ENCODE measurements at regions not wholly inside any gene's neighbourhood (a gene's known extent, or its start where the extent isn't known, plus 50 kb on each side); places are given as distances from the start of the nearest gene placed in this dataset.

GRCh38 chr4:136740326-136740725 lies 792.0 kb downstream of the PCDH18 start:
- Mint-ChIP-seq H3K9me3 (no peaks in the 10 kb centered on the region), H3K4me3 (no peak overlapping the region), H3K4me1 (ENCODE audit: low read depth in 2 of 2) (no peaks in the 10 kb centered on the region), H3K36me3 (ENCODE audit: insufficient read depth) (no peaks in the 10 kb centered on the region), H3K27me3 (no peaks in the 10 kb centered on the region), H3K27ac (no peak overlapping the region)
- DNase-seq: no peak
- ATAC-seq (replicated peaks): no peak

- H3K27ac Mint-ChIP-seq: no peak overlapping the region
- no peaks in the 10 kb centered on the region for H3K4me1 Mint-ChIP-seq (ENCODE audit: low read depth in 2 of 2)
- H3K27me3 Mint-ChIP-seq: no peaks in the 10 kb centered on the region
- H3K36me3 Mint-ChIP-seq (ENCODE audit: insufficient read depth): no peaks in the 10 kb centered on the region
- no peak overlapping the region for H3K4me3 Mint-ChIP-seq
- no peaks in the 10 kb centered on the region for H3K9me3 Mint-ChIP-seq
- ATAC-seq (replicated peaks): no peak
- no peak for DNase-seq
Measured at GRCh38 chr4:136737066-136737465, 795.2 kb downstream of the PCDH18 start.

GRCh38 chr4:136731025-136731424 lies 801.3 kb downstream of the PCDH18 start:
- no peak overlapping the region for H3K27ac Mint-ChIP-seq
- H3K36me3 Mint-ChIP-seq (ENCODE audit: insufficient read depth): no peaks in the 10 kb centered on the region
- DNase-seq (no peak), ATAC-seq (replicated peaks) (no peak)
- peaks cover 4 to 7% of the 10 kb centered on the region in 2 donors for H3K4me1 Mint-ChIP-seq (ENCODE audit: low read depth in 2 of 2)
- H3K9me3 Mint-ChIP-seq: peaks cover 3 to 9% of the 10 kb centered on the region in 2 donors
- H3K4me3 Mint-ChIP-seq: no peak overlapping the region
- H3K27me3 Mint-ChIP-seq: no peaks in the 10 kb centered on the region

GRCh38 chr4:136725286-136726081 lies 806.8 kb downstream of the PCDH18 start:
- DNase-seq (no peak), ATAC-seq (replicated peaks) (no peak)
- Mint-ChIP-seq H3K9me3 (peaks cover 6 to 27% of the 10 kb centered on the region in 2 donors), H3K36me3 (ENCODE audit: insufficient read depth) (no peaks in the 10 kb centered on the region), H3K4me1 (ENCODE audit: low read depth in 2 of 2) (peaks cover 4 to 7% of the 10 kb centered on the region in 2 donors), H3K4me3 (no peak overlapping the region), H3K27me3 (no peaks in the 10 kb centered on the region), H3K27ac (no peak overlapping the region)

- Mint-ChIP-seq H3K4me3 (no peak overlapping the region), H3K4me1 (ENCODE audit: low read depth in 2 of 2) (no peaks in the 10 kb centered on the region), H3K27me3 (no peaks in the 10 kb centered on the region), H3K36me3 (ENCODE audit: insufficient read depth) (no peaks in the 10 kb centered on the region), H3K27ac (no peak overlapping the region), H3K9me3 (peaks cover 0 to 3% of the 10 kb centered on the region in 2 donors)
- ATAC-seq (replicated peaks) (no peak), DNase-seq (no peak)
Measured at GRCh38 chr4:136713140-136713539, 819.2 kb downstream of the PCDH18 start.

GRCh38 chr4:136709897-136710296 lies 822.4 kb downstream of the PCDH18 start:
- ATAC-seq (replicated peaks) (no peak), DNase-seq (no peak)
- H3K27me3 Mint-ChIP-seq: no peaks in the 10 kb centered on the region
- H3K4me1 Mint-ChIP-seq (ENCODE audit: low read depth in 2 of 2): no peaks in the 10 kb centered on the region
- H3K27ac Mint-ChIP-seq: no peak overlapping the region
- H3K4me3 Mint-ChIP-seq: no peak overlapping the region
- H3K9me3 Mint-ChIP-seq: no peaks in the 10 kb centered on the region
- H3K36me3 Mint-ChIP-seq (ENCODE audit: insufficient read depth): no peaks in the 10 kb centered on the region

GRCh38 chr4:136706942-136707341 lies 825.4 kb downstream of the PCDH18 start:
- no peaks in the 10 kb centered on the region for H3K9me3 Mint-ChIP-seq
- H3K4me1 Mint-ChIP-seq (ENCODE audit: low read depth in 2 of 2): no peaks in the 10 kb centered on the region
- H3K27ac Mint-ChIP-seq: no peak overlapping the region

GRCh38 chr4:136699905-136700304 lies 832.4 kb downstream of the PCDH18 start:
- Mint-ChIP-seq H3K9me3 (no peaks in the 10 kb centered on the region), H3K36me3 (ENCODE audit: insufficient read depth) (no peaks in the 10 kb centered on the region), H3K4me1 (ENCODE audit: low read depth in 2 of 2) (no peaks in the 10 kb centered on the region), H3K27ac (no peak overlapping the region), H3K27me3 (no peaks in the 10 kb centered on the region), H3K4me3 (no peak overlapping the region)
- no peak for DNase-seq
- ATAC-seq (replicated peaks): no peak

More at GRCh38 chr4:136706942-136707341, 825.4 kb downstream of the PCDH18 start:
- no peaks in the 10 kb centered on the region for H3K27me3 Mint-ChIP-seq
- DNase-seq: no peak
- no peak for ATAC-seq (replicated peaks)
- no peaks in the 10 kb centered on the region for H3K36me3 Mint-ChIP-seq (ENCODE audit: insufficient read depth)
- H3K4me3 Mint-ChIP-seq: no peak overlapping the region

- Mint-ChIP-seq H3K4me1 (ENCODE audit: low read depth in 2 of 2) (no peaks in the 10 kb centered on the region), H3K27me3 (no peaks in the 10 kb centered on the region), H3K36me3 (ENCODE audit: insufficient read depth) (no peaks in the 10 kb centered on the region), H3K4me3 (no peak overlapping the region), H3K27ac (no peak overlapping the region), H3K9me3 (peaks cover 2 to 7% of the 10 kb centered on the region in 2 donors)
- ATAC-seq (replicated peaks): no peak
- no peak for DNase-seq
Measured at GRCh38 chr4:136691607-136692006, 840.7 kb downstream of the PCDH18 start.

GRCh38 chr4:136690360-136690759 lies 841.9 kb downstream of the PCDH18 start:
- Mint-ChIP-seq H3K27ac (no peak overlapping the region), H3K36me3 (ENCODE audit: insufficient read depth) (no peaks in the 10 kb centered on the region), H3K27me3 (no peaks in the 10 kb centered on the region), H3K4me1 (ENCODE audit: low read depth in 2 of 2) (no peaks in the 10 kb centered on the region), H3K4me3 (no peak overlapping the region), H3K9me3 (peaks cover 2 to 7% of the 10 kb centered on the region in 2 donors)
- DNase-seq (no peak), ATAC-seq (replicated peaks) (no peak)

- H3K36me3 Mint-ChIP-seq (ENCODE audit: insufficient read depth): no peaks in the 10 kb centered on the region
- ATAC-seq (replicated peaks) (no peak), DNase-seq (no peak)
- H3K4me1 Mint-ChIP-seq (ENCODE audit: low read depth in 2 of 2): no peaks in the 10 kb centered on the region
- no peaks in the 10 kb centered on the region for H3K27me3 Mint-ChIP-seq
- H3K4me3 Mint-ChIP-seq: no peak overlapping the region
- peaks cover 0 to 7% of the 10 kb centered on the region in 2 donors for H3K9me3 Mint-ChIP-seq
- H3K27ac Mint-ChIP-seq: no peak overlapping the region
Measured at GRCh38 chr4:136687596-136687995, 844.7 kb downstream of the PCDH18 start.

- DNase-seq (no peak), ATAC-seq (replicated peaks) (no peak)
- peaks cover 0 to 7% of the 10 kb centered on the region in 2 donors for H3K9me3 Mint-ChIP-seq
- H3K36me3 Mint-ChIP-seq (ENCODE audit: insufficient read depth): no peaks in the 10 kb centered on the region
- no peaks in the 10 kb centered on the region for H3K27me3 Mint-ChIP-seq
- H3K4me3 Mint-ChIP-seq: no peak overlapping the region
- H3K27ac Mint-ChIP-seq: no peak overlapping the region
- no peaks in the 10 kb centered on the region for H3K4me1 Mint-ChIP-seq (ENCODE audit: low read depth in 2 of 2)
Measured at GRCh38 chr4:136687118-136687517, 845.2 kb downstream of the PCDH18 start.

- Mint-ChIP-seq H3K36me3 (ENCODE audit: insufficient read depth) (no peaks in the 10 kb centered on the region), H3K4me3 (no peak overlapping the region), H3K27ac (no peak overlapping the region), H3K27me3 (no peaks in the 10 kb centered on the region), H3K4me1 (ENCODE audit: low read depth in 2 of 2) (no peaks in the 10 kb centered on the region), H3K9me3 (no peaks in the 10 kb centered on the region)
- no peak for ATAC-seq (replicated peaks)
- DNase-seq: no peak
Measured at GRCh38 chr4:136680761-136681160, 851.5 kb downstream of the PCDH18 start.

GRCh38 chr4:136680271-136680670 lies 852.0 kb downstream of the PCDH18 start:
- Mint-ChIP-seq H3K27me3 (no peaks in the 10 kb centered on the region), H3K27ac (no peak overlapping the region), H3K9me3 (no peaks in the 10 kb centered on the region), H3K4me3 (no peak overlapping the region), H3K36me3 (ENCODE audit: insufficient read depth) (no peaks in the 10 kb centered on the region), H3K4me1 (ENCODE audit: low read depth in 2 of 2) (no peaks in the 10 kb centered on the region)
- ATAC-seq (replicated peaks): no peak
- no peak for DNase-seq
